Urothelium cell line (cell line): ENCODE measurements at regions not wholly inside any gene's neighbourhood (a gene's known extent, or its start where the extent isn't known, plus 50 kb on each side); places are given as distances from the start of the nearest gene placed in this dataset.

ENCODE experiments used
- DNase-seq: peaks from one replicate; pipeline ENCODE4 v3.0.0; 2011; ENCODE audit warnings: low spot score, mixed read lengths
- FAIRE-seq: peaks from 2 replicates; lab custom pipeline; 2011; peaks lifted over from hg19 to GRCh38; lab: Jason Lieb, UNC

GRCh38 chr5:170159947-170160346 lies 54.2 kb downstream of the FOXI1 start:
- no peak for FAIRE-seq
- no peak for DNase-seq

- DNase-seq (no peak), FAIRE-seq (no peak)
These were observed 55.4 kb downstream of the FOXI1 start for GRCh38 chr5:170161069-170161468.

GRCh38 chr5:170162631-170163321 lies 57.1 kb downstream of the FOXI1 start:
- no peak for FAIRE-seq
- no peak for DNase-seq

GRCh38 chr5:170164087-170164486 lies 58.4 kb downstream of the FOXI1 start:
- DNase-seq (no peak), FAIRE-seq (no peak)

- FAIRE-seq (no peak), DNase-seq (no peak)
These were observed 59.2 kb downstream of the FOXI1 start for GRCh38 chr5:170164921-170165320.

- DNase-seq (no peak), FAIRE-seq (no peak)
These were observed 60.4 kb downstream of the FOXI1 start for GRCh38 chr5:170166101-170166500.

DNA sequence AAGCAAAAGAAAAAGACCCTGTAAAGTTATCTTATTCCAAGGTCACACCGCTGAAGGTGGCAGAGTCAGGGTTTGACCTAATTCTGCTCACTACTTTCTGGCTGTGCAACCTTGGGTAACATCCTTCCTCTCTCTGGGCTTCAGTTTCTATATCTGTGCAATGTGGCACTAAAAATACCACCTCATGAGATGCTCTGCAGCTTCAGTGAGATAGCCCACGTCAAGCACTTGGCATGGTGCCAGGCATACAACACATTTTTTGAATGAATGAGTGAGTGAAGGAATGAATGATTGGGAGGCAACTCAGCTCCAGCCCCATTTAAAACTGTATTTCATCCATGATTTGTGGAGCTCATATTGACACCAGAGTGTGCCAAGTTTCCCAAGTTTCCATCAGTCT lies 62.3 kb downstream of the FOXI1 start:
- FAIRE-seq, result no peak
- no peak for DNase-seq

DNA sequence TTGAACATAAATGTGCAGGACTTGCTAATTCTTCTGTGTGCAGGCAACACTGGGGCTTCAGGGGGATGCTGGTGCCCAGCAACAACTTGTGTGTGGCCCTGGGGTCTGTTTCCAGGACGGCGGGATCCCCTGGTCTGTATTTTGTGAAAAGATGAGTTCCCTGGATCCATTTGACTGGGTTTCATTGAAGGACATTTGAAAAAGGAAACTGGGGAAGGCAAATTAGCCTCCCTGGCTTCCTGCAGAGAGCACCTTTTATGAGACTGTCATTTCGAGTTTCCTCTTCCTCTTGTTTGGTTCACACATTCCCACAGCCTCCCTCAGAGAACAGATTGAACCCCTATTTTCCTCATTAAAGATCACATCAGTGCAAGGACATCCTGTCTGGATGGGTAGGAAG lies 63.1 kb downstream of the FOXI1 start:
- FAIRE-seq (no peak), DNase-seq (no peak)

- no peak for DNase-seq
- FAIRE-seq, result no peak
These were observed 62.8 kb upstream of the C5orf58 start for GRCh38 chr5:170169996-170170395.

- FAIRE-seq, result no peak
- no peak for DNase-seq
These were observed 61.0 kb upstream of the C5orf58 start for GRCh38 chr5:170171811-170172210.

DNA sequence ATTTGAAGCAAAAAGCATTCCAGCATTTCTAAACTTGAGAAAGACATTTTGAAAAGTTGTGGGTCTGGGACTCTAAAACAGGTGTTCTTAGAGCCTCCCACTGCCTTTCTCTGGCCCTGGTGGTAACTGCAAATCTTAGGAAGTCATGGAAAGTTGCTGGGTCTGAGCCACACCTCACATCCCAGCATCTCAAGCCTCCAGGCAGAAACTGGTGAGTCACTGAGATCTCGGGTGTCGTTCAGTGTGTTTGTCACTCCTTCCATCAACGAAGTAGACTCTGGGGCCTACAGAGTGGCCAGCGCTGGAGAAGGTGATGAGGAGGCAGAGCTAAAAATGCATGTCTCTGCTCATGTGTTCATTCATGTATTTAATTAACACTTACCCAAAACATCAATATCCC lies 59.6 kb upstream of the C5orf58 start:
- DNase-seq (peak; percentile 34), FAIRE-seq (no peak)

- DNase-seq (no peak), FAIRE-seq (no peak)
These were observed 59.1 kb upstream of the C5orf58 start for GRCh38 chr5:170173647-170174046.

GRCh38 chr5:170176916-170177315 lies 55.9 kb upstream of the C5orf58 start:
- no peak for DNase-seq
- no peak for FAIRE-seq

DNA sequence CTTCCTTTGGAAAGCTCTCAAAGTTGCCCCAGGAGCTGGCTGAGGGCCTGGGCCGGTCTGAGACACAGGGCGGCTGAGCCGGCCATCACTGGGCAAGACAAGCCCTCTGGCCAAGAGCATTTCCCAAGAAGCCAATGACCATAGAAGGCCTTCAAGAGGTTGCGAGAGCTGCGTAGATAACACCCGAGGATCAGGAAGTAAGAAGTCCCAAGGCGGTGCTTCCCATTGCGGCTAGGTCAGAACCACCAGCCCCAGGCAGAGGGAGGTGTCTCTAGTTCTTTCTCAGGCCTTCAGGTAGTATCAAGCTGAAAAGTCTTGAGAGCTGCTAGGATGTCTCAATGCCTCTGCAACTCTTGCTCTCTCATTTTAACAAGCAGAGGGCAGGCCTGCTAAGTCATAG lies 54.0 kb upstream of the C5orf58 start:
- no peak for DNase-seq
- FAIRE-seq, result no peak

- DNase-seq, result no peak
- FAIRE-seq, result no peak
These were observed 53.2 kb upstream of the C5orf58 start for GRCh38 chr5:170179626-170180025.

DNA sequence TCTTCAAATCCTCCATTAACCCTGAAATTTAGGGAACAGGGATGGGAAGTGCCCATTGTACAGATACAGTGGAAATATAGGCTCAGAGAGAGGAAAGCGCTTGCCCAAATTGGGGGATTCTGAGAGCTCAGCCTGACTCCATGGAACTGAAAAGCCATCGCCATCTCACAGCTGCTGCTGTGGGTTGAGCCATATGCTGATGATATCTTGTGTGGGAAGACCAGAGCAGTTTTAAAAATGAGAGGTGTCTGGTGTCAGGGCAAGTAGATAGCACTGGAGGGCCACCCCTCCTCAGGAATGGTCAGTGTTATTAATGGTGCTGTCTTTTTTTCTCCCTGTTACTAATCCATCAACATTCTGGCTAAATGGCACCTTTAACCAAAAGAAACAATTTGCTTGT lies 50.9 kb upstream of the C5orf58 start:
- no peak for DNase-seq
- FAIRE-seq, result no peak

GRCh38 chr5:170182491-170182890 lies 50.3 kb upstream of the C5orf58 start:
- DNase-seq, result no peak
- no peak for FAIRE-seq
